DND-41 (cell line): ENCODE measurements at regions not wholly inside any gene's neighbourhood (a gene's known extent, or its start where the extent isn't known, plus 50 kb on each side); places are given as distances from the start of the nearest gene placed in this dataset.

ENCODE experiments used
- ATAC-seq: fragments of 200-7000 bp; cut with Tn5 transposase; 3 replicates; pipeline ENCODE4 v1.9.1; 2021; ENCODE audit warnings: low read depth; ENCODE audit not compliant: insufficient read depth
- DNase-seq: peaks from one replicate; pipeline ENCODE4 v3.0.0-alpha.2; 2020
- H2AFZ ChIP-seq: 2 replicates; pipeline ENCODE4 v1.6.0; 2012; ENCODE audit warnings: low read depth, low read length
- H3K27ac ChIP-seq: 2 replicates; pipeline ENCODE4 v1.5.1; 2012; ENCODE audit warnings: low read length, inconsistent platforms
- H3K27me3 ChIP-seq: fragments of 200-600 bp; sonication (generic); 2 replicates; pipeline ENCODE4 v1.6.0; 2012; ENCODE audit warnings: low read length, mild to moderate bottlenecking, inconsistent platforms; ENCODE audit not compliant: insufficient read depth, poor library complexity
- H3K36me3 ChIP-seq: 2 replicates; pipeline ENCODE4 v1.5.1; 2012; ENCODE audit warnings: low read length, inconsistent platforms; ENCODE audit not compliant: insufficient read depth
- H3K4me1 ChIP-seq: 2 replicates; pipeline ENCODE4 v1.5.1; 2012; ENCODE audit warnings: mild to moderate bottlenecking, low read length; ENCODE audit not compliant: insufficient read depth
- H3K4me2 ChIP-seq: 2 replicates; pipeline ENCODE4 v1.6.0; 2012; ENCODE audit warnings: mild to moderate bottlenecking, moderate library complexity, low read length, inconsistent platforms; ENCODE audit not compliant: insufficient read depth
- H3K4me3 ChIP-seq, 2 experiments: fragments of 200-600 bp in 1 of 2; shearing (Covaris generic) in 1 of 2; 2 replicates each; pipeline ENCODE4 v1.5.1; 2012 to 2016; ENCODE audit warnings: inconsistent platforms in 2 of 2, low read length in 2 of 2, mild to moderate bottlenecking in 2 of 2, low read depth in 1 of 2, moderate library complexity in 1 of 2
- H3K79me2 ChIP-seq: 2 replicates; pipeline ENCODE4 v1.6.0; 2012; ENCODE audit warnings: low read length, inconsistent platforms; ENCODE audit not compliant: insufficient read depth
- H3K9ac ChIP-seq: 2 replicates; pipeline ENCODE4 v1.6.0; 2012; ENCODE audit warnings: low read depth, mild to moderate bottlenecking, inconsistent platforms, low read length, moderate library complexity
- H3K9me3 ChIP-seq: 2 replicates; pipeline ENCODE4 v1.5.1; 2012; ENCODE audit warnings: low read length, moderate library complexity, mild to moderate bottlenecking, inconsistent platforms; ENCODE audit not compliant: insufficient read depth, severe bottlenecking
- H4K20me1 ChIP-seq: 2 replicates; pipeline ENCODE4 v1.6.0; 2012; ENCODE audit warnings: low read length; ENCODE audit not compliant: insufficient read depth
- CTCF ChIP-seq: IDR thresholded peaks from 2 replicates; pipeline ENCODE4 v1.5.1; 2012; ENCODE audit warnings: borderline replicate concordance, low read length, moderate library complexity, mild to moderate bottlenecking; ENCODE audit not compliant: poor library complexity, severe bottlenecking; ENCODE audit errors: extremely low read depth
- EZH2 ChIP-seq: IDR thresholded peaks from 3 replicates; pipeline ENCODE4 v1.6.1; 2012; ENCODE audit warnings: borderline replicate concordance, low read depth, mild to moderate bottlenecking, moderate library complexity, low read length, inconsistent platforms; ENCODE audit not compliant: severe bottlenecking

GRCh38 chr20:39943336-39943735 is 745.7 kb downstream of the MAFB start:
- Histone ChIP-seq H3K36me3 (no peaks in the 10 kb centered on the region), H3K4me3 (no peak overlapping the region), H3K27me3 (peaks cover 6% of the 10 kb centered on the region), H3K9me3 (no peaks in the 10 kb centered on the region), H3K79me2 (no peaks in the 10 kb centered on the region), H3K9ac (no peak overlapping the region), H3K4me2 (no peak overlapping the region), H3K4me1 (no peaks in the 10 kb centered on the region), H2AFZ (no peak overlapping the region), H3K27ac (no peak overlapping the region), H4K20me1 (no peaks in the 10 kb centered on the region)
- ATAC-seq (no peak), DNase-seq (no peak)
- TF ChIP-seq EZH2 (no peak), CTCF (no peak)

DNA sequence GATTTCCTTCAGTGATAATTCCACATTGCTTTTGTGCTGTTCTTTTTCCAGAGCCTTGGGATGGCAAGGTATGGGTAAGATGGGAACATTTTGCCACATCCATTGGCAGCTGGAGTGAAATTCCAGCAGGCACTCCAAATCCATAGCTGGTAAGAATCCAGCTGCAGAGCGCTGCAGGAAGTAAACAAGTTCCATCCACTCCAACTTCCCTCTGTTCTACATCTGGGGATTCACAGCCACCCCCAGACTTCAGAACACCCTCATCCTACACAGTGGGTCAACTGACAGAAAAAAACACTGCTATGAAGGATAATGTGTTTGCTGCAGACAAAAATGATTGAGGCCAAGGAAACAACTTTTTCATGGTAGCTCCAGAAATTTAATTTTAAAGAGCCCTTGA is 747.8 kb downstream of the MAFB start:
- ATAC-seq (no peak), DNase-seq (no peak)
- H3K27me3 ChIP-seq = peaks cover 10% of the 10 kb centered on the region
- H3K36me3 ChIP-seq = no peaks in the 10 kb centered on the region
- no peak overlapping the region for H3K4me2 ChIP-seq
- no peak overlapping the region for H2AFZ ChIP-seq
- H3K27ac ChIP-seq = no peak overlapping the region
- no peaks in the 10 kb centered on the region for H3K79me2 ChIP-seq
- H3K9me3 ChIP-seq = no peaks in the 10 kb centered on the region
- no peaks in the 10 kb centered on the region for H3K4me1 ChIP-seq
- H3K4me3 ChIP-seq = no peak overlapping the region
- no peaks in the 10 kb centered on the region for H4K20me1 ChIP-seq
- TF ChIP-seq CTCF (no peak), EZH2 (no peak)
- H3K9ac ChIP-seq = no peak overlapping the region

GRCh38 chr20:39939241-39939865 is 749.7 kb downstream of the MAFB start:
- Histone ChIP-seq H3K9ac (no peak overlapping the region), H3K4me1 (no peaks in the 10 kb centered on the region), H2AFZ (no peak overlapping the region), H3K36me3 (no peaks in the 10 kb centered on the region), H3K27ac (no peak overlapping the region), H3K4me2 (no peak overlapping the region), H3K79me2 (no peaks in the 10 kb centered on the region), H3K4me3 (no peak overlapping the region), H3K9me3 (no peaks in the 10 kb centered on the region), H3K27me3 (peaks cover 10% of the 10 kb centered on the region), H4K20me1 (no peaks in the 10 kb centered on the region)
- TF ChIP-seq CTCF (no peak), EZH2 (no peak)
- no peak for DNase-seq
- no peak for ATAC-seq

- TF ChIP-seq CTCF = no peak
- no peak for TF ChIP-seq EZH2
- no peaks in the 10 kb centered on the region for H3K9me3 ChIP-seq
- H2AFZ ChIP-seq = no peak overlapping the region
- no peak overlapping the region for H3K27ac ChIP-seq
- H3K27me3 ChIP-seq = peaks cover 10% of the 10 kb centered on the region
- H3K4me1 ChIP-seq = no peaks in the 10 kb centered on the region
- H3K79me2 ChIP-seq = no peaks in the 10 kb centered on the region
- H3K4me3 ChIP-seq = no peak overlapping the region
- H4K20me1 ChIP-seq = no peaks in the 10 kb centered on the region
- DNase-seq (no peak), ATAC-seq (no peak)
- H3K4me2 ChIP-seq = no peak overlapping the region
- H3K36me3 ChIP-seq = no peaks in the 10 kb centered on the region
- H3K9ac ChIP-seq = no peak overlapping the region
Observed at GRCh38 chr20:39936401-39936800, 752.6 kb downstream of the MAFB start.
